ENCODE measurements at regions not wholly inside any gene's neighbourhood (a gene's known extent, or its start where the extent isn't known, plus 50 kb on each side); places are given as distances from the start of the nearest gene placed in this dataset.

- TF ChIP-seq, protein P1, sequence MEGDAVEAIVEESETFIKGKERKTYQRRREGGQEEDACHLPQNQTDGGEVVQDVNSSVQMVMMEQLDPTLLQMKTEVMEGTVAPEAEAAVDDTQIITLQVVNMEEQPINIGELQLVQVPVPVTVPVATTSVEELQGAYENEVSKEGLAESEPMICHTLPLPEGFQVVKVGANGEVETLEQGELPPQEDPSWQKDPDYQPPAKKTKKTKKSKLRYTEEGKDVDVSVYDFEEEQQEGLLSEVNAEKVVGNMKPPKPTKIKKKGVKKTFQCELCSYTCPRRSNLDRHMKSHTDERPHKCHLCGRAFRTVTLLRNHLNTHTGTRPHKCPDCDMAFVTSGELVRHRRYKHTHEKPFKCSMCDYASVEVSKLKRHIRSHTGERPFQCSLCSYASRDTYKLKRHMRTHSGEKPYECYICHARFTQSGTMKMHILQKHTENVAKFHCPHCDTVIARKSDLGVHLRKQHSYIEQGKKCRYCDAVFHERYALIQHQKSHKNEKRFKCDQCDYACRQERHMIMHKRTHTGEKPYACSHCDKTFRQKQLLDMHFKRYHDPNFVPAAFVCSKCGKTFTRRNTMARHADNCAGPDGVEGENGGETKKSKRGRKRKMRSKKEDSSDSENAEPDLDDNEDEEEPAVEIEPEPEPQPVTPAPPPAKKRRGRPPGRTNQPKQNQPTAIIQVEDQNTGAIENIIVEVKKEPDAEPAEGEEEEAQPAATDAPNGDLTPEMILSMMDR (IDR thresholded peaks at IDR 0.05): no peak
- no peak for TF ChIP-seq POLR2A (IDR thresholded peaks at IDR 0.05)
- intact Hi-C loops (cut with DNase I): no loop called here
- H3K4me1 ChIP-seq: no peaks in the 10 kb centered on the region
- H3K36me3 ChIP-seq (replicated peaks in 1 of 2; ENCODE audit: insufficient read depth in 1 of 2, low read depth in 2 of 2): no peaks in the 10 kb centered on the region
- H3K27me3 ChIP-seq: no peaks in the 10 kb centered on the region
- H3K4me3 ChIP-seq: no peak overlapping the region
- H3K27ac ChIP-seq: no peak overlapping the region
- H3K9me3 ChIP-seq: no peaks in the 10 kb centered on the region
- DNase-seq (no peak), ATAC-seq (no peak)
Measured at GRCh38 chr2:34069604-34070003, 470.5 kb upstream of the FAM98A start.

- intact Hi-C loops (cut with DNase I): no loop called here
- Histone ChIP-seq H3K4me1 (no peaks in the 10 kb centered on the region), H3K36me3 (replicated peaks in 1 of 2; ENCODE audit: insufficient read depth in 1 of 2, low read depth in 2 of 2) (no peaks in the 10 kb centered on the region), H3K27me3 (no peaks in the 10 kb centered on the region), H3K4me3 (no peak overlapping the region), H3K9me3 (no peaks in the 10 kb centered on the region), H3K27ac (no peak overlapping the region)
- TF ChIP-seq POLR2A (IDR thresholded peaks at IDR 0.05): no peak
- TF ChIP-seq, protein P1 (IDR thresholded peaks at IDR 0.05): no peak
- DNase-seq (no peak), ATAC-seq (no peak)
Measured at GRCh38 chr2:34050413-34050812, 451.3 kb upstream of the FAM98A start.

GRCh38 chr2:34045101-34045655 is 446.1 kb upstream of the FAM98A start:
- WGBS, 2 donors: 63 to 70% methylated on average over 5 of the region's 5 CpGs
- ATAC-seq (no peak), DNase-seq (no peak)
- no peaks in the 10 kb centered on the region for H3K9me3 ChIP-seq
- H3K4me1 ChIP-seq: no peaks in the 10 kb centered on the region
- intact Hi-C loops (cut with DNase I): no loop called here
- TF ChIP-seq, protein P1 (IDR thresholded peaks at IDR 0.05): no peak
- TF ChIP-seq POLR2A (IDR thresholded peaks at IDR 0.05): no peak
- no peak overlapping the region for H3K4me3 ChIP-seq
- no peaks in the 10 kb centered on the region for H3K27me3 ChIP-seq
- no peak overlapping the region for H3K27ac ChIP-seq
- no peaks in the 10 kb centered on the region for H3K36me3 ChIP-seq (replicated peaks in 1 of 2; ENCODE audit: insufficient read depth in 1 of 2, low read depth in 2 of 2)

GRCh38 chr2:34037886-34038285 is 438.8 kb upstream of the FAM98A start:
- Histone ChIP-seq H3K9me3 (no peaks in the 10 kb centered on the region), H3K27ac (no peak overlapping the region), H3K4me3 (no peak overlapping the region), H3K36me3 (replicated peaks in 1 of 2; ENCODE audit: insufficient read depth in 1 of 2, low read depth in 2 of 2) (no peaks in the 10 kb centered on the region), H3K27me3 (no peaks in the 10 kb centered on the region), H3K4me1 (no peaks in the 10 kb centered on the region)
- DNase-seq (no peak), ATAC-seq (no peak)
- WGBS, 2 donors: 68 to 93% methylated on average over 1 of the region's 1 CpG
- intact Hi-C loops (cut with DNase I): no loop called here
- TF ChIP-seq POLR2A (IDR thresholded peaks at IDR 0.05): no peak
- TF ChIP-seq, protein P1 (IDR thresholded peaks at IDR 0.05): no peak

- 77 to 88% methylated on average over 3 of the region's 3 CpGs for WGBS, 2 donors
- no peaks in the 10 kb centered on the region for H3K9me3 ChIP-seq
- TF ChIP-seq, protein P1 (IDR thresholded peaks at IDR 0.05): no peak
- TF ChIP-seq POLR2A (IDR thresholded peaks at IDR 0.05): no peak
- H3K4me3 ChIP-seq: no peak overlapping the region
- no peaks in the 10 kb centered on the region for H3K27me3 ChIP-seq
- intact Hi-C loops (cut with DNase I): no loop called here
- H3K4me1 ChIP-seq: no peaks in the 10 kb centered on the region
- H3K27ac ChIP-seq: no peak overlapping the region
- DNase-seq: no peak
- no peak for ATAC-seq
- H3K36me3 ChIP-seq (replicated peaks in 1 of 2; ENCODE audit: insufficient read depth in 1 of 2, low read depth in 2 of 2): no peaks in the 10 kb centered on the region
Measured at GRCh38 chr2:34037157-34037556, 438.1 kb upstream of the FAM98A start.
